ENCODE measurements at regions not wholly inside any gene's neighbourhood (a gene's known extent, or its start where the extent isn't known, plus 50 kb on each side); places are given as distances from the start of the nearest gene placed in this dataset.
"Not testable (repeated sequence)": the region's sequence is repeated elsewhere in the genome, so short reads cannot be mapped to it uniquely, and the experiment has no call there.

DNA sequence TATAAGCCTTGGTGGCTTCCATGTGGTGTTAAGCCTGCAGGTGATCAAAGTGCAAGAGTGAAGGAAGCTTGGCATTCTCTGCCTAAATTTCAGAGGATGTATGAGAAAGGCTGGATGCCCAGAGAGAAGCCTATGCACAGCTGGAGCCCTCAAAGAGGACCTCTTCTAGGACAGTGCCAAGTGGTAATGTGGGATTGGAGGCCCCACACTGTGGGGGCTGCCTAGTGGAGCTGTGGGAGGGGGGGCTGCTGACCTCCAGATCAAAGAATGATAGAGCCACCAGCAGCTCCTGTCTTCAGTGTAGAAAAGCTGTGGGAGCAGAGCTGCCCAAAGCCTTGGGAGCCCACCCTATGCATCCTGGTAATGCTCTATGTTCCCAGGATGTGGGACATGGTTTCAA is 1512.7 kb upstream of the TPTE start:
- Histone ChIP-seq H3K9me3 (peaks cover 53% of the 10 kb centered on the region), H3K4me3 (no peak overlapping the region), H3K4me1 (no peaks in the 10 kb centered on the region), H3K27ac (no peak overlapping the region), H3K4me2 (no peak overlapping the region)
- no peak for FAIRE-seq
- peak in 1 of 2 experiments; percentile 64 for DNase-seq (ENCODE audit: low read depth in 1 of 2, low spot score in 1 of 2)
- POLR2A ChIA-PET, result no interaction called here
- ATAC-seq, result peak; percentile 55 to 81
- CTCF ChIA-PET, result no interaction called here
- TF ChIP-seq FOSB (CRISPR knock-in tag; IDR thresholded peaks at IDR 0.05) (0 out of 2 replicates have a peak, but pooled peaks have one; percentile 22), TFCP2L1 (CRISPR knock-in tag; IDR thresholded peaks at IDR 0.05) (peak; percentile 76; the same call in 1 of the 2 replicates), RNF2 (IDR thresholded peaks at IDR 0.05; ENCODE audit: borderline replicate concordance, low read depth) (no peak)
- TF ChIP-seq, protein P1, sequence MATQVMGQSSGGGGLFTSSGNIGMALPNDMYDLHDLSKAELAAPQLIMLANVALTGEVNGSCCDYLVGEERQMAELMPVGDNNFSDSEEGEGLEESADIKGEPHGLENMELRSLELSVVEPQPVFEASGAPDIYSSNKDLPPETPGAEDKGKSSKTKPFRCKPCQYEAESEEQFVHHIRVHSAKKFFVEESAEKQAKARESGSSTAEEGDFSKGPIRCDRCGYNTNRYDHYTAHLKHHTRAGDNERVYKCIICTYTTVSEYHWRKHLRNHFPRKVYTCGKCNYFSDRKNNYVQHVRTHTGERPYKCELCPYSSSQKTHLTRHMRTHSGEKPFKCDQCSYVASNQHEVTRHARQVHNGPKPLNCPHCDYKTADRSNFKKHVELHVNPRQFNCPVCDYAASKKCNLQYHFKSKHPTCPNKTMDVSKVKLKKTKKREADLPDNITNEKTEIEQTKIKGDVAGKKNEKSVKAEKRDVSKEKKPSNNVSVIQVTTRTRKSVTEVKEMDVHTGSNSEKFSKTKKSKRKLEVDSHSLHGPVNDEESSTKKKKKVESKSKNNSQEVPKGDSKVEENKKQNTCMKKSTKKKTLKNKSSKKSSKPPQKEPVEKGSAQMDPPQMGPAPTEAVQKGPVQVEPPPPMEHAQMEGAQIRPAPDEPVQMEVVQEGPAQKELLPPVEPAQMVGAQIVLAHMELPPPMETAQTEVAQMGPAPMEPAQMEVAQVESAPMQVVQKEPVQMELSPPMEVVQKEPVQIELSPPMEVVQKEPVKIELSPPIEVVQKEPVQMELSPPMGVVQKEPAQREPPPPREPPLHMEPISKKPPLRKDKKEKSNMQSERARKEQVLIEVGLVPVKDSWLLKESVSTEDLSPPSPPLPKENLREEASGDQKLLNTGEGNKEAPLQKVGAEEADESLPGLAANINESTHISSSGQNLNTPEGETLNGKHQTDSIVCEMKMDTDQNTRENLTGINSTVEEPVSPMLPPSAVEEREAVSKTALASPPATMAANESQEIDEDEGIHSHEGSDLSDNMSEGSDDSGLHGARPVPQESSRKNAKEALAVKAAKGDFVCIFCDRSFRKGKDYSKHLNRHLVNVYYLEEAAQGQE (IDR thresholded peaks at IDR 0.05), result no peak

DNA sequence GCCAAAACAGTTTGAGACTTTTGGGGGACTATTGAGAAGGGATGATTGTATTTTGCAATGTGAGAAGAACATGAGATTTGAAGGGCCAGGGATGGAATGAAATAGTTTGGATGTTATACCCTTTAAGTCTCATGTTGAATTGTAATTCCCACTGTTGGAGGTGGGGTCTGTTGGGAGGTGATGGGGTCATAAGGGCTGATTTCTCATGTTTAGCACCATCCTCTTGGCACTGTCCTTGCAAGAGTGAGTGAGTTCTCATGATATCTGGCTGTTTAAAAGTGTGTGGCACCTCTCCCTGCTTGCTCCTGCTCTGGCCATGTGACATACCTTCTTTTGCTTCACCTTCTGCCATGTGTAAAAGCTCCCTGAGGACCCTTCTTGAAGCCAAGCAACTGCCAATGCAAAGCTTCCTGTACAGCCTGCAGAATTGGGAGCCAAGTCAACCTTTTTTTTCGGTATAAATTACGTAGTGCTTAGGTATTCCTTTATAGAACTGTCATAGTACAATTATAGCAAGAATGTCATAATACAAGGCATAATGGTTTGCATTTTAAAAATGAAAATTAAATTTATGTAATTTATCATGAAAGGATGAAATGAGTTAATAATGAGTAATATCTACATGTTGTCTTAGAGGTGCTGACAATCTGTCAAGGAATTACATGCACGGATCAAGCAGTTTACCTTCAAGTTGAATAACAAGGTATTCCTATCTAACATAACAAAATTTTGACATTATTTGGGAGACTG is 1511.9 kb upstream of the TPTE start:
- ATAC-seq, result peak in 1 of 2 experiments; percentile 53; a peak in 3 of 6 replicates
- H3K4me3 ChIP-seq, H3K4me1 ChIP-seq, FAIRE-seq, H3K27ac ChIP-seq, POLR2A ChIA-PET, CTCF ChIA-PET, H3K4me2 ChIP-seq: not testable (repeated sequence)
- TF ChIP-seq RARB (CRISPR knock-in tag; IDR thresholded peaks at IDR 0.05) (peak; percentile 73; the same call in 1 of the 2 replicates), HOXA7 (CRISPR knock-in tag; IDR thresholded peaks at IDR 0.05) (peak; percentile 74; the same call in 1 of the 2 replicates), TP53 (CRISPR knock-in tag; IDR thresholded peaks at IDR 0.05) (0 out of 2 replicates have a peak, but pooled peaks have one; percentile 28), FOSB (CRISPR knock-in tag; IDR thresholded peaks at IDR 0.05) (peak; percentile 84)
- WGBS (ENCODE audit: missing lambda C conversion rate), result 1% methylated on average over 3 of the region's 3 CpGs
- peak in 1 of 2 experiments; percentile 57 for DNase-seq (ENCODE audit: low read depth in 1 of 2, low spot score in 1 of 2)
- H3K9me3 ChIP-seq, result peaks cover 58% of the 10 kb centered on the region

DNA sequence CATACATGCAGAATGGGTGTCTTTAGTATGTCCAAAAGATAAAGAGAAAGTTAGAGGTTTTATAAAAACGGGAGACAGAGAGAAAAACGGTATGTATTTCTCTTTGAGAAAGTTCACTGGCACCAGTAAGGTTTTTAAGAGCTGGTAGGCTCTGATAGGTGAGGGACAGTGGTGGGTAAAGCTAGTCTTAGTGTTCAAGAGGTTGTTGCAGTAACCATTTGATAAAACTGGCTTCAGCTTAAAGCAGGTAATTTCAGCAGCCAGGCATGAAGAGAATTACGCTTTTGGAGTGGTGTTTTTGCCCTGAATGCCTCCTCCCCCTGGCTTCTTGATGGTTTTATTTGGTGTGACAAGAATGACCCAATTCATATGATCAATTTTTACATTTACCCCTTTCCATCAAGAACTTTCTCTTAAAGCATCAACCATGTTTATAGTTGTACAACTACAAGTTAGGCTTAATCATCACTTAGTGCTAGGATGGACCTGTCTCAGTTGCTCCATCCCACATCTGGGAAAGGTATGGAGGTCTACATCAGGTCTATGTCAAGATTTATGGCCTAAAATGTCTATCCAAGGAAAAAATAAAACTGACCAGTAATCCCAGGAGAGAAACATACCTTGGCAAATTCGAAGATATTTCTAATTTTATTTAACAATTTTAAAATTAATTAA is 1511.1 kb upstream of the TPTE start:
- peak in 1 of 2 experiments; percentile 45 for DNase-seq (ENCODE audit: low read depth in 1 of 2, low spot score in 1 of 2)
- H3K4me1 ChIP-seq, FAIRE-seq, CTCF ChIA-PET, POLR2A ChIA-PET, H3K4me2 ChIP-seq, ATAC-seq, H3K27ac ChIP-seq, H3K4me3 ChIP-seq: not testable (repeated sequence)
- WGBS (ENCODE audit: missing lambda C conversion rate), result under 1% methylated on average over 4 of the region's 4 CpGs
- peaks cover 59% of the 10 kb centered on the region for H3K9me3 ChIP-seq

DNA sequence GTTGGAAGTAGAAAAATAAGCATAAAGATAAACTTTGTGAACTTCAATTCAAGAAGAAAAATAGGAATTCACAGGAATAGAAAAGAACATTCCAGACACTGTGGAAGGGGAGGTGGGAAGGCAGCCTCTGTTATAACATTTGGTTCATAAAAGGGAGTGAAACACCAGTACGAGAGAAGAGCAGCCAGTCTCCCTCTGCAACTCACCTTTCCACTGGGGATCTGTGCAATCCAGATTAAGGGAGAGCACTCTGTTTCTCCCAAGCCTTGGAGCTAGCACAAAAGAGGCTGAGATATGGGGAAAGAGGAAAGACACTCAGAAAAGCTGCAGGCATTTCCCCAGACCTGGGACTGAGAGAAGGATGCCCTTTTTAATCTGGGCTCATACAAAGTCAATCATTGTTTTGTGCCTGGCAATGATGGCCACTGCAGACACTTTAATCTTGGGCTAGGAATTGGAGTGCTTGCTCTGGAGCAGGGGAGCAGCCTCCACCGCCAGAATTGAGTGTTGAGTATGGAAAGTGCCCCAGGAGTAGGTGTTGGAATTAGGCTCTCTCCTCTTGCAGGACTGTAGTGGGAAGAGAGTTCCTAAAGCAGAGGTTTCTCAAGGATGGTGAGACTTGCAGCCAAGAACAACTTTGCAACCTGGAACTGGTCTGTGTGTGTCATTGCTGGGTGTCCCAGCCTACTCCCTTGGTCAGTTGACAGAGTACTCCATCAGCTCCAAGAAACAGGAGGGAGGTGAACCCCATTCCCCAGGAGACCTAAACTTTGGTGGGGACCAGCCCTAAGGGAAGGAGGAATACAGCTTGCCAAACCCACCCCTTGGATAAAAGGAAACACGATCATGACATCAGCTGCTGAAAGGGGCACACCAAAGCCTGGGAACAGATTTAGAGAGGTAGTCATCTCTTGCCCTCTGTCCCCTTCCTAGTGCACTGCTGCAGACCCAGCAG is 1510.2 kb upstream of the TPTE start:
- FAIRE-seq, POLR2A ChIA-PET, CTCF ChIA-PET, H3K4me3 ChIP-seq, ATAC-seq, H3K4me2 ChIP-seq, H3K4me1 ChIP-seq, H3K27ac ChIP-seq: not testable (repeated sequence)
- DNase-seq (ENCODE audit: low read depth in 1 of 2, low spot score in 1 of 2), result peak in 1 of 2 experiments; percentile 43
- peaks cover 61% of the 10 kb centered on the region for H3K9me3 ChIP-seq
- WGBS (ENCODE audit: missing lambda C conversion rate), result 3% methylated on average over 3 of the region's 3 CpGs

DNA sequence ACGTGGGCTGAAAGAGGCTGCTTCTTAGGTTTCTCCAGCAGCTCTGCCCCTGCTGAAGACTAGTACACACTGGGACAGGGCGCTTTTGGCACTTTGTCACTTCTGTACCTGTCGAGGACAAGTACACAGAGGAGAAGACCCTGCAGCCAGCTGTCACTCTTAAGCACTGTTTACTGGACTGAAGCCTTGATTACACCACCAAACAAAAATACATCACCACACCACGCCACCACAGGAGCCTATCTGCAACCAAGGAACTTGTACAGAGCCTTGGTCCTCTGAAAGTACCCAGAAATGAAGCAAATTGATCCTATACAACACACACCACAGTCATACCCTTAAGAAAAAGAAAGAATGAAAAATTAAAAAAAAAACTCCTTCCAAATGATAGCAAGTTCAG is 1509.5 kb upstream of the TPTE start:
- H3K4me3 ChIP-seq, H3K4me1 ChIP-seq, FAIRE-seq, H3K4me2 ChIP-seq, H3K27ac ChIP-seq, POLR2A ChIA-PET, CTCF ChIA-PET, ATAC-seq: not testable (repeated sequence)
- peaks cover 61% of the 10 kb centered on the region for H3K9me3 ChIP-seq
- WGBS (ENCODE audit: missing lambda C conversion rate), result 3% methylated on average over 4 of the region's 4 CpGs
- peak in 1 of 2 experiments; percentile 35 for DNase-seq (ENCODE audit: low read depth in 1 of 2, low spot score in 1 of 2)

DNA sequence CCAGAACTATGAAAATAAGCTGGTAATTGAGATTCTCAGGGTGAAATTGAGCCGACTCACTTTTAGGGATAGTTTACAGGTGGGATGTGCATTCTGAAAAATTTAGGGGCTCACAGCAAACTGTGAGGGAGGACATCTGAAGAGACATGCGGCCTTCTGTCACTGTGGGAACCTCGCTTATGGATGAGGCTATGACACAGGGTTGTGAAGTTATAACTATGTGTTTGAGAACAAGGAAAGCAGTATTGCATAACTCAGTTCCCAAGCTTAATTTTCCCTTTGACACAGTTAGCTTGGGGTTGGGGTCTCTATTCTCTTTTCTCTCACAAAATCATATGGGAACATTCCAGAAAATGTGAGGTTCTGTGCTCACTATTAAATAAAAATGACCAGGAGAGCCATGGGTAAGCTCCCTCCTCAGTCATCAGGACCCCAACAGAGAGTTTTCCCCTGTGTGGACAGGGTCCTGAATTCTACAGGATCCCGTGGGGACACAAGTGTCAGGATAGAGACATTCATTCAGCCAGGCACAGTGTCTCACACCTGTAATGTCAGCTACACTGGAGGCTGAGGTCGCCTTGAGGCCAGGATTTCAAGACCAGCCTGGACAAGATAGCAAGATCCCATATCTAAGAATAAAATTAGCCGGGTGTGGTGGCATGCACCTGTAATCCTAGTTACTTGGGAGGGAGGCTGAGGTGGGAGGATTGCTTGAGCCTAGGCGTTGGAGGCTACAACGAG is 1507.7 kb upstream of the TPTE start:
- FAIRE-seq; H3K4me1 ChIP-seq; ATAC-seq; H3K4me3 ChIP-seq; POLR2A ChIA-PET; DNase-seq (ENCODE audit: low read depth in 1 of 2, low spot score in 1 of 2); H3K27ac ChIP-seq; CTCF ChIA-PET; H3K4me2 ChIP-seq: not testable (repeated sequence)
- peaks cover 54% of the 10 kb centered on the region for H3K9me3 ChIP-seq
- 12% methylated on average over 8 of the region's 8 CpGs for WGBS (ENCODE audit: missing lambda C conversion rate)

DNA sequence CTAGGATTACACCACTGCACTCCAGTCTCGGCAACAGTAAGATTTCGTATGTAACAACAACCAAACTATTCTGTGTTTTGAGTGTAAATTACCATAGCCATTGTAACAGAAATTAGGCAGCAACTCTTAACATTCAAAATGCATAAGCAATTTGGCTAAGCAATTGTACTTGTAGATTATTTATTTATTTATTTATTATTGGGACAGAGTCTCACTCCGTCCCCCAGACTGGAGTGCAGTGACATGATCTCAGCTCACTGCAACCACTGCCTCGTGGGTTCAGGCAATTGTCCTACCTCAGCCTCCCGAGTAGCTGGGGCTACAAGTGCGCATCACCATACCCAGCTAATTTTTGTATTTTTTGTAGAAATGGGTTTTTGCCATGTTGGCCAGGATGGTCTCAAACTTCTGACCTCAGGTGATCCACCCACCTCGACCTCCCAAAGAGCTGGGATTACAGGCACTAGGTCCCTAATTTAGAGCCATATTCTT is 1507.1 kb upstream of the TPTE start:
- H3K4me3 ChIP-seq; H3K4me2 ChIP-seq; DNase-seq (ENCODE audit: low read depth in 1 of 2, low spot score in 1 of 2); FAIRE-seq; POLR2A ChIA-PET; H3K4me1 ChIP-seq; H3K27ac ChIP-seq; CTCF ChIA-PET; ATAC-seq: not testable (repeated sequence)
- peaks cover 50% of the 10 kb centered on the region; the same call in 2 of the 3 replicates for H3K9me3 ChIP-seq
- WGBS (ENCODE audit: missing lambda C conversion rate), result 18% methylated on average over 7 of the region's 7 CpGs

Data from A549 (cell line).